Superior temporal gyrus (tissue), 1 donor: ENCODE measurements at regions not wholly inside any gene's neighbourhood (a gene's known extent, or its start where the extent isn't known, plus 50 kb on each side); places are given as distances from the start of the nearest gene placed in this dataset.

ENCODE experiments used
- DNase-seq: peaks from one replicate; pipeline ENCODE4 v3.0.0-alpha.2; 2016; ENCODE audit errors: extremely low spot score

DNA sequence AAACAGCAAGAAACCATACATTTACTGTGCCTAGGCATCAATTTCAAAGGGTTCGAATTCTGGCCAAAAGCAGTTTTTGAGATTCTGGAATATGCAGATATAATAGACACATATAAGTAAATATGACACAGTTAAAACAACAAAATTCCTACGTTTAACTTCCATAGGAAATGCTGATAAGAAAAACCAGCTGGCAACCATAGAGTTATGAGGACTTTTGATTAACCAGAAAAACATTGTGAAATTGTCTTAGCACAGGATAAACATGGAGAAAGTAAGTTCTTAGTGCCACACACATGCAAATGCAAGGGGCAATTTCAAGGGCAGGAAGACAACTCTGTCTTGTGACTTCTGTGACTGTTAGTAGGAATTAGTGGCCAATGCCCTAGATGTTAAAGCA is 702.1 kb downstream of the TNS3 start:
- DNase-seq = no peak

DNA sequence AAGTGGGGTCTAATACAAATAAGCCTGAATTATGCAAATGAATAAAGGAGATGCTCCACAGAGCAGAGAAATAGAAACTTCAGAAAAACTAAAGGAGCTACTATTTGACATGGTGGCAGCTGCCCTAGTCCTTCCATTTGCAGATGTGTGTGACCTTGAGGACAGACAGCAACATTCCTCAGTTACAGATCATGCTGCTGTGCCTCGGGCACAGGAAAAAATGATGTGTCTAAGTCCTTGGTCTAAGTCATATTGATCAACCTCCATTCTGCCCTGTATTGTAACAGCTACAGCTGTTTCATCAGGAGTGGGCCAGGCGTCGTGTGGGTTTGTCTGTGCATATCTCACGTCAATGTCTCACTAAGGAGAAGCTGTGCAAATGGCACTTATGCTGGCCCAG is 710.4 kb downstream of the TNS3 start:
- no peak for DNase-seq

DNA sequence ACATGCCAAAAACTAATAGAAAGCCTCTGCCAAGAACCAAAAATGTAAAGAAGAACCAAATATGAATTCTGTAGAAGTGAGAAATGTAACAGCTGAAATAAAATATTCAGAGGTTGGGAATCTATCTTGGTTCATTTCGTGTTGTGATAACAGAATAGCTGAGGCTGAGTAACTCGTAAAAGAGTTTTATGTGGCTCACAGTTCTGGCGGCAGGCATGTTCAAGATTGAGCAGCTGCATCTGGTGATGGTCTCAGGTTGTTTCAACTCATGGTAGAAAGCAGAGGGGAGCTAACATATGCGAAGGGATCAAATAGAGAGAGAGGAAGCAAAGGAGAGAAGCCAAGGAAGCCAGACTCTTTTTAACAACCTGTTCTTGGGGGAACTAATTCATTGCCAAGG is 717.2 kb downstream of the TNS3 start:
- DNase-seq = peak; percentile 36

DNA sequence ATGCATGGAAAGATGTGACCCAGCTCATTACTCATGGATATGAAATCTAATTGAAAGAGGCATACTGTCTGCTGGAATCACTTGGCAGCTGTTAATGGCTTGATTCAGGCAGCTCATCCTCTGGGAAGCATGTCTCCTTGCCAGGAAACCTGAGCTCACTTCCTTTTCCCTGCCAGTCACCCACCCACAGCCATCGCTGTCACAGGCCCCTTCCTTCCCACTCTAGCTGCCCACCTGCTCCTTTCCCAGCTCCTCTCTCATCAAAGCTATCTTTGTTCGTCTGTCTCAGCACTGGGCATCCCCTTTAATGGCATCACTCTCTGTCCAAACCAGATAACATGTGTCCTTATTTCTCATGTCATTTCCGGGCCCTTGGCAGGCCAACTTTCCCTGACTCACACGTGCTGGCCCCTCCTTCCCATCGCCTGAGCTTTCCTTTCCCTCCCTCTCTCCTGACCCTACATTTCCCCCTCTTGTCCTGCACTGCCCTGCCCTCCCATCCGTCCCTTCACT is 721.9 kb downstream of the TNS3 start:
- no peak for DNase-seq

DNA sequence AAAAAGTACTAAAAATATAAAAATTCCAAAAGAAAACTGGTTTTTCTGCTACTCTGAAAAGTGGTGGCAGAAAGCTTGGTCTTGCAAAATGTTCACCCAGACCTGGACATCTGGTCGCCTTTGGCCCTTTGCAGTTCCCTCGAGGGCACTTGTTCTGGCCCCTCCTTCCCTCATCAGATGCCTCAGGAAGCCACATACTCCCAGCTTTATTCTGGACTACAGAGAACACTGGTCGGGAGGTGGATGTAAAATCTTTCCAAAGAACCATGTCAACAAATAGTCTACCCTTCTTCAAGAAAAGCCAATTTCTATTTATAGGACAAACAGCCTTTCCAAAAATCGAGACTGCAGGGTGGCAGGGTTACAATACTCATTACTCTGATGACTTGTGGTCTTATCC is 726.1 kb downstream of the TNS3 start:
- DNase-seq = no peak

DNA sequence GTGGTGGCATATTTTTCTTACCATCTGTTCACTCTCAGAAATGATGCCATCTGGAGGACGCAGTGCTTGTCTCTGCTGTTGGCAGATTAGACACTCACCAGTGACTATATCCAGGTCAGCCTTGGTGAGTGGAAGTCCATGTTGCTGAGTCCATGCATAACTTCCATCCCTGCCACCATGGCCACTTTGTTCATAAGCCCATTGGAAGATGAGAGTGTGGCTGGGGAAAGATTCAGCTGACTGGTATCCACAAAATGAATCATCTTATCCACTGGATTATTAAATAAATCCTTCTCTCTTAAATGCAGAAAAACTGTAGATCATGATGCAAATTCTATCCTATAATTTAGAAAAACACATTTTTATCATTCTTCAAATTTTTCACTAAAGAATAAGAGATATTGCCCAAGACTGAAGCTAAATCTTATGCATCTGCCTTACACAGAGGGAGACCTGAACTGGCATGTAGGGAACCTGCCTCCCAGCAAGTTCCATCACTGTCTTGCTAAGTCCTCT is 726.9 kb downstream of the TNS3 start:
- DNase-seq = peak; percentile 30

DNA sequence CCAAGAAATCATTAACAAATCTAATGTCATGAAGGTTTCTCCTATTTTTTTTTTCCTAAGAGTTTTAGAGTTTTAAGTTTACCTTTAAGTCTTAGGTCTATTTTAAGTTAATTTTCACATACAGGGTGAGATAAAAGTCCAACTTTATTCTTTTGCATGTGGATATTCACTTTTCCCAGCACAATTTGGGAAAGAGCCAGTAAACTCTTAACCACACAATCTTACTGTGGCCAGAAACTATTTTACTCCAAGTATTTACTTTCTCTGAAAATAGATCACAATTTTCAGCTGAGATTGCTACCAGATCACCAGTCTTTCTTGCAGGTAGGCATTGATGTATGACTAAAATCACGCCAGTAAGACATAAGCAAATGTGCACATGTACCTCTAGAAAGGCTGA is 728.5 kb downstream of the TNS3 start:
- DNase-seq = no peak

DNA sequence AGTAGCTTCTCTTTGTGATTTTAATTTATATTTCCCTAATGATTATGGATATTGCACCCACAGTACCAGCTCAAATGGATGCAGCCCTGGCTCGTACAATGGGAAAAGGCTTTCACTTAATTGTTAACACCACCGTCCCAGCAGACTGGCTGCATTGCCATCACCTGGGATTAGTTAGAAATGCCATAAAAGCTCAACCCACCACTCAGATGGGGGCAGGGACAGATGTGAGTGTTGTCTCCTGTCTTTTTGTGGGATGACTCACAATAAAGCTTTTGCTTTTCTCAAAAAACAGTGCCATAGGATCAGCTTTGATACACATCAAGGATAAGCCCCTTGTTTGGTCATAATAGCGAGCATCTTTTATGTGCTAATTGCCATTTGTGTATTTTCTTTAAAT is 729.1 kb downstream of the TNS3 start:
- DNase-seq = no peak

DNA sequence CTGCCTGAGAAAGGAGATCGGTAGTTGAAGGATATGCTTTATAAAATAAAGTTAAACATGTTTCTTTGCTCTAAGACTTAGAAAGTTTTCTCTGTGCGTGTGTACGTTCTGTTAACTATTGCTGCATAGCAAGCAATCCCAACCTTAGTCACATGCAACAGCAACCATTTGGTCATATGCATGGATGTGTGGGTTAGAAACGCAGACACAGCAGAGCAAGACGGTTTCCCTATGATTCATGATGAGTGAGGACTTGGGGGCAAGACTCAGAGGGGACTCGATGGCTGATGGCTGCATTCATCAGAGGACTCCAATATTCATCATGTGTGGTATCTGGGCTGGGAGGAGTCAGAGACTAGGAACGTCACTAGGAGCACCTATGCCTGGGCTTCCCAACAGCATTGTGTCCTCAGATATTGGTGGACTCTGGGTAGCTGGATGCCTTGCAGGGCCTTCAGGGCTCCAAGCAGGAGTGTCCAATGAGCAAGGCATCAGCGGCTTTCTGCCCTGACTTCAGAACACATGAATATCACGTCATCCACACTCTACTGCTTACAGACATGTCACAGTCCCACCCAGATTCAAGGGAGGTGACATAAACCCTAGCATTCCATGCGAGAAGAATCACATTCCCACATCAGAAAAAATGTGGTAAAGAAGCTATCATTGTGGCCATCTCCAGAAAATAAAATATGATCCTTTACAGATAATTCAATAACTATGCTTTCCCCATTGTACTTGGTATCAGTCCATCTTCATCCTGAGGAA is 731.2 kb downstream of the TNS3 start:
- DNase-seq = no peak

DNA sequence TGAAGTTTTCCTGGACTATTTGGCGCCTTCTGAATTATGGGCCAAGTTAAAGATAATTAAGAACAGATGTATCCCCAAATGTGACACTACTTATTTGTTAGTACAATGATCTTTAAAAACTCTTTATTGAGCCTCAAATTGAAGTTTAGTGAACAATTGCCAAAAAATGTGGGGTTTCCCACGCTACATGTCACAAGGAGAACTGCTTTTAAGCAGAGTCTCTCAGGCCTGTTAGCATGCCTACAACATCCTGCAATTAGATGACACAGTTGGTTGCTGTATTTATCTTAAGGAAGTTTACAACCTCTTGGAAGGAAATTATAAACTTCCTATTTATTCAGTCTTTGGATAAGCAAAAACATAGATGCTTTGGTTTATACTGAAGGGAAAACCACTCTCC is 733.0 kb downstream of the TNS3 start:
- no peak for DNase-seq

DNA sequence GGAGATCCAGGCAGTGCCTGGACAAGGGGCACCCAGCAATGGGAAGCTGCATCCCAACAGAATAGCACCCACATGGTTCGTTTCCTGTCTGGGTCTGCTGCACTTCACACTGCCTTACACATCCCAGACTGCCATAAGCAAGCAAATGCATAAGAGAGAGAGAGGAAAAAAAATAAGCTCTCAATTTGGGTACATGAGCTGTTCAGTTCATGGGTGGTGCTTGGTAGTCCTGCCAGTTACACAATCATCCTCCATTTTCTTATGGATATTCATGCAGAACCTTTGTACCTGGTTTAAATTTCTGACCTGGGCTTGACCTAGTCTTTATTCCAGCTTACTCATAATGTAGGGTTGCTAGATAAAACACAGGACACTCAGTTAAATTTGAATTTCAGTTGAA is 733.6 kb downstream of the TNS3 start:
- no peak for DNase-seq

DNA sequence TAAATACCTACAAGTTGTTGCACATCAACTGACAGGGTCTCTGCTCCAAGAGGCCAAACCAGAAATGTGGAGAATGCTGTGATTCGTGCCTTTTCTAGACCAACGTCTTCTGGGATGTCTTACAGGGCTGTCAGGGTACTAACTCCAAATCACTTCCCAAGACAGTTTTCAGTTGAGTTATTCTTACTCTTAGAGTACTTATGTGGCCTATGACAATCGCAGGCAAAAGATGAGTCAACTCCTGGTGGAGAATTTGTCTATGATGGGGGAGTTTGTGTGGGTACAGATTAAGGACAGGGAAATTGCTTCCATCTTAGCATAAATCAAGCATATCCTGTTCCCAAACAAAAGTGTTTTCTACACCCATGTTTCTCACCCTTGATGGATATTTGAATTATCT is 734.8 kb downstream of the TNS3 start:
- no peak for DNase-seq

DNA sequence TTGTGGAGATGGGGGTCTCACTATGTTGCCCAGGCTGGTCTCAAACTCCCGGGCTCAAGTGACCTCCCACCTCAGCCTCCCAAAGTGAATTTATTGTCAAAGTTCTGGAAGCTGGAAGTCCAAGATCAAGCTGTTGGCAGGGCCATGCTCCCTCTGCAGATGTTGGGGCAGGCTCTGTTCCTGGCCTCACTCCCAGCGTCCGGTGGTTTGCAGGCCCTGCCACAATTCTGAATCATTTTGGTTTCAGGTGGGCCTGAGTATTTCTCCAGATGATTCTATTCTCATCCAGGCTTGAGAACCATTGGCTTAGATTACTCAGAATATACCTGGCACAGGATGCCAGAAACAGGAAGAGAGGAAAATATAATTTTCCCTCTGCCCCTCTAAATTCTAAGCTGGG is 737.4 kb downstream of the TNS3 start:
- no peak for DNase-seq

DNA sequence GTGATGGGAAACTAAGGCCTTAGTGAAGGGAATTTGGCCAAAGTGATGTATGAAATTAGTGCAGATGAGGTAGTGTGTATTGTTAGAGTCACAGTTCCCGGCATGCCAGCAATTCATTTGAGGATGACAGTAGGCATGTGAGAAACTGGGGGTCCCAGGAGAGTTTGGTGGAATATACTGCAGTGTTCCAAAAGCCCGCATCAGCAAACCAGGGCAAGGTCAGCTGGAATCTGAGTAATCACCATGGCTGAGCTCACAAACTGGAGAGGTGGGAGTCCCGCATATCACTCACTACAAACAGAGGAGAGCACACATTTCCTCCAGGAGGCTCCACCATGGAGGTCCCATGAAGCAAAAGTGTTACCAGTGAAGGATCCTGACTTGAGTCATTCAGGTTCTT is 740.7 kb downstream of the TNS3 start:
- DNase-seq = no peak

DNA sequence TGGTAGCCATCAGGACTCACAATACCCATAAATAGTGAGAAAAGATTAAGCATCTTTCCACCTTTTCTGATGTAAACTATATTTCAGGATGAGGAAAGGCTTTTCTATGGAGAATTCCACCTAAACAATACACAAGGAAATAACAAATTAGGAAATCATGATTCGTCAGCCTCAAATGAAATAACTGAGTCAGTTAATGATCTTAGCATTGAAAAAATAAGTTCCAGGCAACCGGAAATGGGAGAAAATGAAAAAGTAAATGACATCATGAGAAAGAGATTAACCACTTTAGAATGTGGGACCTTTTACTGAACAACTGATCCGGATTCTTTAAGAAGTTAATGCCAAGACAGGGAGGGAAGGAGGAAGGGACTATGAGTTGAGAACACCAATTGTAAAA is 742.3 kb downstream of the TNS3 start:
- DNase-seq = no peak

DNA sequence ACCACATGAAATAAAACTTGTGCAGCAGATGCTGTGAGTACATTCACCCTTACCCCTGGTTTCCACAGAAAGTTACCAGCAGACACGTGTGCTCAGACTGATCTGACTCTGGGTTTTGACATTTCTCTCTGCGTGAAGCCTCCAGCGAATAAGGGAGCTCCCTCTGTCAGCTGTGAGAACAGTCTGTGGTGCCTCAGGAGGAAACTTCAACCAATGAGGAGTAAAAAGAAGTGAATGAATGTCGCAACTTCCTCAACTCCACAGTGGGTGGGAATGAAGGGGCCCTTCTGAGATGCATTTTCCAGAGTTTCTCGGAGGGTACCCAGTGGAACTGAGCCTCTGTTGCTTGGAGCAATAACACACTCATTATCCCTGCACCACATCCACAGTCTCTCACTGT is 743.4 kb downstream of the TNS3 start:
- DNase-seq = no peak

DNA sequence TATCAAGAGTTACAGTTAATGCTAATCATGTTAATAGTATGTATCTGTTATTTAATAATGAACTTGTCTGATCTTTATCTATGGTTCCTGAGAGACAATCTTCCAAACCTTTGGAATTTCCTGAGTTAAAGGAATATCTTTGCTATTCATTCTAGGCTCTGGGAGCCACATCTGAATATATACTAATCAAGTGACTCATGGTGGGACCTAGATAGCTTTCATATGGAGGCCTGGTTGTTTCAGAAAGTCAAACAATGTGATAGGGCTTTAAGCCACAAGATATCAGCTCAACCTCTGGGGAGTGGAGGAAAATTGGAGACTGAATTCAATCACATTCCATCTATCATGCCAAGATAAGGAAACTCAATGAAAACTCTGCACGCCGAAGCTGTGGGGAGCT is 746.4 kb downstream of the TNS3 start:
- DNase-seq = no peak

DNA sequence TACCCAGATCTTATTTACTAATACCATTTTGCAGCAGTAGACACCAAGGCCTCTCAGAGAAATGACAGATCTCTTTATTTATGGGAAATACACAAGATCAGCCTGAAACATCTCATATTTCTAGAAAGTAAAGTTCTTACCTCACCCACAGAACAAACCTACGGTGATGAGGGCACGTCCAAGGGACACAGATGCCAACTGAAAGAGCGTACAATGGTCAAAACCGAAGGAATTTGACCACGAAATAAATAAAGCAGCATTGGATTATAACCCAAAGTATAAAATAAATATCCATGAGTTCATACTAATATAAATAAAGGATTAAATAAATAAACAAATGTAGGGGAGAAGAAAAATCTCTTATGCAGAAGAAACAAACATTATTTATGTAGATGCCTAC is 747.0 kb downstream of the TNS3 start:
- no peak for DNase-seq

DNA sequence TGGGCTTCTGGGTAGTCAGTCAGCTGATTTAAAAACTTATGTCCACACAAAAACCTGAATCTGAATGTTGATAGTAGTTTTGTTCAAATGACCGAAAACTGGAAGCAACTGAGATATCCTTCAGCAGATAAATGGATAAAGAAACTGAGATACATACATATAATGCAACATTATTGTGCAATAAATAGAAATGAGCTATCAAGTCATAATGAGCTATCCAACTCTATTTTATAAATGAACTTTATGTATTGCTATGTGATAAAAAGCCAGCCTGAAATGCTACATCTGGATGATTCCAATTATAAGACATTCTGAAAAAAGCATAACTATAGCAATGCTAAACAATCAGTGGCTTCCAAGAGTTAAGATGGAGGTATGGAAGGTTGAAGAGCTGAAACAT is 748.7 kb downstream of the TNS3 start:
- DNase-seq = no peak

DNA sequence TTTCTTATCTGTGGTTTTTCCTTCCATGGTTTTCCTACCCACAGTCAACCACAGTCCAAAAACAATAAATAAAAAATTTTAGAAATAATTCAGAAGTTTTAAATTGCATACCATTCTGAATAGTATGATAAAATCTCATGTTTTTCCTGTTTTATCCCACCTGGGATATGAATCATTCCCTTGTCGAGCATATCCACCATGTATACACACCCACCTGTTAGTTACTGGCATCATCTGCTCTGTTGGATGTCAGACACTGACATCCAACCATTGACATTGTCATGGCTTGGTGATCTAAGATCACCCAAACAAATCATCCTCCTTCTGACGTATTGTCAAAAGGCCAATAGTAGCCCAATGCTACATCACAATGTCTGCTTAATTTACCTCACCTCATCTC is 749.8 kb downstream of the TNS3 start:
- no peak for DNase-seq

DNA sequence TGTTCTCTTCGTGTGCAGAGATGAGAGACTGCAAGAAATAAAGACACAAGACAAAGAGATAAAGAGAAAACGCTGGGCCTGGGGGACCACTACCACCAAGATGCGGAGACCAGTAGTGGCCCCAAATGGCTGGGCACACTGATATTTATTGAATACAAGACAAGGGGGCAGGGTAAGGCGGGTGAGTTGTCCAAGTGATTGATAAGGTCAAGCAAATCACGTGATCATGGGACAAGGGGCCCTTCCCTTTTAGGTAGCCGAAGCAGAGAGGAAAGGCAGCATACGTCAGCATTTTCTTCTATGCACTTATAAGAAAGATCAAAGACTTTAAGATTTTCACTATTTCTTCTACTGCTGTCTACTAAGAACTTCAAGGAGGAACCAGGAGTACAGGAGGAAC is 762.1 kb downstream of the TNS3 start:
- no peak for DNase-seq

DNA sequence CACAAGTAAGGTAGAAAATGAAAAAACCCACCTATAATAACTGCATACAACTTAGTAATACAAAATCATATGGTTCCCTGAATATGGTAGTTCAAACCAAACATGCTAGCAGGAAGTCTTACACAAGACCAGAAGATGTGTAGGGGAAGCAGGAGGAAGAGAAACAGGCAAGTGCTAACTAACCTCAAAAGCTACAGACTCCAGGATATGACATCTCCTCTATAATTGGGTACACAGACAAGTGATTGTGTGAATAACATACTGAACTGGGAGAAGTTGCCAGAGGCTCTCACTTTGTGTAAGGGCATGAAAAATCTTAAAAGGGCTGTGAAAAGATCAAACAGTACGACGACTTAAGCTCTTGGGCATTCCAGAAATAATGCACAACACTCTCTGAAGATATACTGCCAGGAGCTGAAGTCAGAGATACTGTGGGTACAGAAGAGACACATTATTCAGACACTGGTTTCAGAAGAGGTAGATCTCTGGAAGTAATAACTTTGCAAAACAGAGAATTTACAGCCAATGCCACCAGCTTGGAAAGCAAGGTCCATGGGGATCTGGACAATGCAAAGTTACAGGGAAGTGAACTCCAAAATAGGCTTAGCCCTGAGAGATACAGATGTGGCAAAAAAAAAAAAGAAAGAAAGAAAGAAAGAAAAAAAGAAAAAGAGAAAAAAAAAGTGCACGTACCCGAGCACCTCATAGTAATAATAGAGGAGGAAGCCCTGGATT is 767.2 kb downstream of the TNS3 start:
- no peak for DNase-seq

DNA sequence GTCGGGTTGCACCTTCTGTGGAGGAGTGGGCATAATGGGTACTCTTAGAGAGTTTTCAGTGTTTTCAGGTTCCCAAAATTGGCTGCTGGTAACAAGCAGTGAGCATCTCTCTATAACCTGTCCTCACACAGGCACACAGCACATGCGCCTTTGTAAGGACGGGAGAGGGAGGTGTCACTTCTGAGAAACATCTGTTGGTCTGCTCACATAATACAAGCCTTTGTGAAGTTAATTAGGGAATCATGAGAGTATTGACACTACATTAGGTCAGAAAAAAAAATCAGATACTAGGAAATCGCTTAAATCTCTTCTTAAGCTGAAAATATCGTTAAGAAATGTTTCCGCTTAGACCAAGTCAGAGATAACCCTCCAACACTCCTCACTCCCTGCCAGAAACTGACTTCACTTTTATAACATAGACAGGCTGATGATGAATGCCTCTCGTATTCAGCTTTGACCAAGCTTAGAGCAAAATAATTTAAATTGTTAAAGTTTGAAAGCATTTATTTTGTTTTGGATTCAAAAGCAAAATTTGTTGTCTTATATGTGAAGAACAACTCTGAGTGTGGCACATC is 769.7 kb downstream of the TNS3 start:
- no peak for DNase-seq
